ENCODE measurements at regions not wholly inside any gene's neighbourhood (a gene's known extent, or its start where the extent isn't known, plus 50 kb on each side); places are given as distances from the start of the nearest gene placed in this dataset.

GRCh38 chr16:5891296-5891695 lies 793.7 kb upstream of the EEF2KMT start:
- TF ChIP-seq, protein P1, sequence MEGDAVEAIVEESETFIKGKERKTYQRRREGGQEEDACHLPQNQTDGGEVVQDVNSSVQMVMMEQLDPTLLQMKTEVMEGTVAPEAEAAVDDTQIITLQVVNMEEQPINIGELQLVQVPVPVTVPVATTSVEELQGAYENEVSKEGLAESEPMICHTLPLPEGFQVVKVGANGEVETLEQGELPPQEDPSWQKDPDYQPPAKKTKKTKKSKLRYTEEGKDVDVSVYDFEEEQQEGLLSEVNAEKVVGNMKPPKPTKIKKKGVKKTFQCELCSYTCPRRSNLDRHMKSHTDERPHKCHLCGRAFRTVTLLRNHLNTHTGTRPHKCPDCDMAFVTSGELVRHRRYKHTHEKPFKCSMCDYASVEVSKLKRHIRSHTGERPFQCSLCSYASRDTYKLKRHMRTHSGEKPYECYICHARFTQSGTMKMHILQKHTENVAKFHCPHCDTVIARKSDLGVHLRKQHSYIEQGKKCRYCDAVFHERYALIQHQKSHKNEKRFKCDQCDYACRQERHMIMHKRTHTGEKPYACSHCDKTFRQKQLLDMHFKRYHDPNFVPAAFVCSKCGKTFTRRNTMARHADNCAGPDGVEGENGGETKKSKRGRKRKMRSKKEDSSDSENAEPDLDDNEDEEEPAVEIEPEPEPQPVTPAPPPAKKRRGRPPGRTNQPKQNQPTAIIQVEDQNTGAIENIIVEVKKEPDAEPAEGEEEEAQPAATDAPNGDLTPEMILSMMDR (conservative IDR thresholded peaks at IDR 0.05; ENCODE audit: low read depth, low read length) = no peak
- TF ChIP-seq EZH2phosphoT487 (IDR thresholded peaks at IDR 0.05; ENCODE audit: borderline replicate concordance, low read length) = no peak
- no peak for TF ChIP-seq EZH2 (IDR thresholded peaks at IDR 0.05; ENCODE audit: low read length, unreplicated experiment)
